ENCODE measurements at regions not wholly inside any gene's neighbourhood (a gene's known extent, or its start where the extent isn't known, plus 50 kb on each side); places are given as distances from the start of the nearest gene placed in this dataset.

- TF ChIP-seq CTCF (conservative IDR thresholded peaks at IDR 0.05; ENCODE audit: low read depth in 2 of 2) (no peak), POLR2AphosphoS5 (IDR thresholded peaks at IDR 0.05; ENCODE audit: low read depth) (no peak), CREB1 (CRISPR knock-in tag; IDR thresholded peaks at IDR 0.05; ENCODE audit: low read depth) (no peak), EZH2 (IDR thresholded peaks at IDR 0.05; ENCODE audit: low read depth, unreplicated experiment) (no peak)
- TF ChIP-seq, protein P1, sequence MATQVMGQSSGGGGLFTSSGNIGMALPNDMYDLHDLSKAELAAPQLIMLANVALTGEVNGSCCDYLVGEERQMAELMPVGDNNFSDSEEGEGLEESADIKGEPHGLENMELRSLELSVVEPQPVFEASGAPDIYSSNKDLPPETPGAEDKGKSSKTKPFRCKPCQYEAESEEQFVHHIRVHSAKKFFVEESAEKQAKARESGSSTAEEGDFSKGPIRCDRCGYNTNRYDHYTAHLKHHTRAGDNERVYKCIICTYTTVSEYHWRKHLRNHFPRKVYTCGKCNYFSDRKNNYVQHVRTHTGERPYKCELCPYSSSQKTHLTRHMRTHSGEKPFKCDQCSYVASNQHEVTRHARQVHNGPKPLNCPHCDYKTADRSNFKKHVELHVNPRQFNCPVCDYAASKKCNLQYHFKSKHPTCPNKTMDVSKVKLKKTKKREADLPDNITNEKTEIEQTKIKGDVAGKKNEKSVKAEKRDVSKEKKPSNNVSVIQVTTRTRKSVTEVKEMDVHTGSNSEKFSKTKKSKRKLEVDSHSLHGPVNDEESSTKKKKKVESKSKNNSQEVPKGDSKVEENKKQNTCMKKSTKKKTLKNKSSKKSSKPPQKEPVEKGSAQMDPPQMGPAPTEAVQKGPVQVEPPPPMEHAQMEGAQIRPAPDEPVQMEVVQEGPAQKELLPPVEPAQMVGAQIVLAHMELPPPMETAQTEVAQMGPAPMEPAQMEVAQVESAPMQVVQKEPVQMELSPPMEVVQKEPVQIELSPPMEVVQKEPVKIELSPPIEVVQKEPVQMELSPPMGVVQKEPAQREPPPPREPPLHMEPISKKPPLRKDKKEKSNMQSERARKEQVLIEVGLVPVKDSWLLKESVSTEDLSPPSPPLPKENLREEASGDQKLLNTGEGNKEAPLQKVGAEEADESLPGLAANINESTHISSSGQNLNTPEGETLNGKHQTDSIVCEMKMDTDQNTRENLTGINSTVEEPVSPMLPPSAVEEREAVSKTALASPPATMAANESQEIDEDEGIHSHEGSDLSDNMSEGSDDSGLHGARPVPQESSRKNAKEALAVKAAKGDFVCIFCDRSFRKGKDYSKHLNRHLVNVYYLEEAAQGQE (IDR thresholded peaks at IDR 0.05; ENCODE audit: unreplicated experiment), result no peak
Observed at GRCh38 chrX:4671344-4671743, 957.9 kb upstream of the PRKX start.
